ENCODE measurements at regions not wholly inside any gene's neighbourhood (a gene's known extent, or its start where the extent isn't known, plus 50 kb on each side); places are given as distances from the start of the nearest gene placed in this dataset.

GRCh38 chr6:25068866-25069265, 133.1 kb upstream of the RIPOR2 start:
- H4K5ac ChIP-seq (ENCODE audit: insufficient read length, low read depth, low read length): no peak overlapping the region
- no peak overlapping the region for H3K27ac ChIP-seq (ENCODE audit: low read depth, low read length)
- no peak for TF ChIP-seq SP1 (IDR thresholded peaks at IDR 0.05; ENCODE audit: low read depth, low read length)
- TF ChIP-seq FOSL1 (IDR thresholded peaks at IDR 0.05; ENCODE audit: insufficient read depth, low read depth, low read length): no peak
- no peak for TF ChIP-seq JUND (IDR thresholded peaks at IDR 0.05; ENCODE audit: low read length)
- no peak for TF ChIP-seq SP4 (IDR thresholded peaks at IDR 0.05; ENCODE audit: low read length)
- no peak for TF ChIP-seq SUZ12 (IDR thresholded peaks at IDR 0.05; ENCODE audit: low read length)
- TF ChIP-seq TCF12 (IDR thresholded peaks at IDR 0.05; ENCODE audit: low read depth, low read length): no peak
- no peak overlapping the region for H3K56ac ChIP-seq (replicated peaks; ENCODE audit: insufficient read length, low read depth, low read length)
- no peaks in the 10 kb centered on the region for H3K27me3 ChIP-seq (replicated peaks in 1 of 4; ENCODE audit: control insufficient read depth in 3 of 4, extremely low read depth in 1 of 4, insufficient read depth in 3 of 4, low read length in 3 of 4)
- no peaks in the 10 kb centered on the region; a peak in 1 of 7 replicates for H3K4me1 ChIP-seq (replicated peaks in 1 of 4; ENCODE audit: control insufficient read depth in 3 of 4, insufficient read depth in 4 of 4, low read length in 3 of 4)
- no peaks in the 10 kb centered on the region for H4K20me1 ChIP-seq (replicated peaks in 1 of 2; ENCODE audit: control insufficient read depth in 1 of 2, insufficient read depth in 2 of 2, low read length in 2 of 2)
- no peak overlapping the region for H2AK5ac ChIP-seq (ENCODE audit: low read depth, low read length)
- no peak overlapping the region for H3K4ac ChIP-seq (replicated peaks; ENCODE audit: insufficient read length, low read depth, low read length)
- no peak overlapping the region for H4K91ac ChIP-seq (replicated peaks; ENCODE audit: insufficient read length, low read length)
- no peaks in the 10 kb centered on the region for H3K23me2 ChIP-seq (ENCODE audit: low read depth, low read length)
- H3K9ac ChIP-seq (replicated peaks in 1 of 4; ENCODE audit: extremely low read depth in 1 of 4, low read depth in 3 of 4, low read length in 3 of 4): no peak overlapping the region
- H2AFZ ChIP-seq (ENCODE audit: low read length): no peak overlapping the region
- H3K79me1 ChIP-seq (ENCODE audit: low read depth, low read length): no peaks in the 10 kb centered on the region
- H2BK20ac ChIP-seq (ENCODE audit: low read length): 0 out of 2 replicates have a peak overlapping the region, but pooled peaks have one; percentile 17
- H3K36me3 ChIP-seq (ENCODE audit: control insufficient read depth in 2 of 4, insufficient read depth in 4 of 4, low read length in 3 of 4): no peaks in the 10 kb centered on the region
- H2BK120ac ChIP-seq (replicated peaks; ENCODE audit: low read depth, low read length): no peak overlapping the region
- H3K18ac ChIP-seq (ENCODE audit: extremely low read depth, low read length): no peak overlapping the region
- no peaks in the 10 kb centered on the region for H3K9me3 ChIP-seq (ENCODE audit: insufficient read depth in 2 of 2, low read depth in 1 of 2, low read length in 1 of 2)
- POLR2A ChIA-PET (ENCODE audit: partially characterized antibody): interaction anchor here (0.7 kb wide), 1 partner anchor 546 kb away, joined by 5 read pairs; no protein-coding TSS in a partner anchor
- H2BK12ac ChIP-seq (ENCODE audit: low read depth, low read length): no peak overlapping the region
- no peaks in the 10 kb centered on the region for H3K79me2 ChIP-seq (ENCODE audit: control insufficient read depth in 1 of 2, insufficient read depth in 2 of 2, low read length in 2 of 2)
- H2BK5ac ChIP-seq (ENCODE audit: low read depth, low read length): no peak overlapping the region
- H3K14ac ChIP-seq (ENCODE audit: insufficient read length): no peak overlapping the region
- FAIRE-seq: no peak
- CTCF ChIA-PET (ENCODE audit: partially characterized antibody): interaction anchor here (0.6 to 2.5 kb wide), 9 partner anchors 9 to 487 kb away, joined by 3 to 12 read pairs (median 4); no protein-coding TSS in a partner anchor
- WGBS, 2 experiments (ENCODE audit: extremely low coverage in 1 of 2, insufficient coverage in 1 of 2, insufficient read length in 1 of 2, insufficient replicate concordance in 2 of 2, low coverage in 1 of 2, low lambda C conversion rate in 2 of 2, missing lambda C conversion rate in 1 of 2): 92% methylated on average over 2 of the region's 2 CpGs; no CpG with 5 or more reads in 1 of the 2 experiments
- DNase-seq (ENCODE audit: low read depth in 1 of 2, low spot score in 2 of 2): no peak
- no peak overlapping the region for H2BK15ac ChIP-seq (ENCODE audit: low read length)
- H3K23ac ChIP-seq (ENCODE audit: insufficient read length): no peak overlapping the region
- H3K4me2 ChIP-seq (ENCODE audit: insufficient read depth in 1 of 2, low read depth in 2 of 2, low read length in 2 of 2): no peak overlapping the region
- no peak overlapping the region for H3K4me3 ChIP-seq (ENCODE audit: extremely low read depth in 1 of 4, insufficient read depth in 2 of 4, low read depth in 3 of 4, low read length in 4 of 4)
- H4K8ac ChIP-seq (ENCODE audit: extremely low read depth, insufficient read depth, low read length): no peak overlapping the region

Data from H1 (cell line).